HS-5 (cell line): ENCODE measurements at regions not wholly inside any gene's neighbourhood (a gene's known extent, or its start where the extent isn't known, plus 50 kb on each side); places are given as distances from the start of the nearest gene placed in this dataset.

ENCODE experiments used
- DNase-seq: peaks from one replicate; pipeline ENCODE4 v3.0.0-alpha.2; 2012; ENCODE audit warnings: low read depth

DNA sequence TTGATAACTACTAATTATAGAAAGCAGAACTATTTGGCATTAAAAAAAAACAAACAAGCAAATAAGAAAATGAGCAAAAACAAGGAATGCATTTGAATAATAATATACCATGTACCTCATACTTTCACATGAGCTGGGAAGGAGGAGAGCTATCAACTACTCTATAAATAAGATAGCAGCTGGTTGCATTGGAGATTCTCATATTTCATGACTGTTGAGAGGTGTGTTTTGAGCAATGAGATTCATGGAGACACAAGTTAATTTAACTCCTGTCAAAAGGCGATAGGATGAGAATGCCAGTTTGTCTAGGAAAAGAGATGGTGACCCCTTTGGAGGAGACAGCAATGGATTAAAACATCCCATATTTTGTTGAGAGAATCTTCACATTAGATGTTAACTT, 348.8 kb upstream of the SPTLC3 start:
- no peak for DNase-seq

DNA sequence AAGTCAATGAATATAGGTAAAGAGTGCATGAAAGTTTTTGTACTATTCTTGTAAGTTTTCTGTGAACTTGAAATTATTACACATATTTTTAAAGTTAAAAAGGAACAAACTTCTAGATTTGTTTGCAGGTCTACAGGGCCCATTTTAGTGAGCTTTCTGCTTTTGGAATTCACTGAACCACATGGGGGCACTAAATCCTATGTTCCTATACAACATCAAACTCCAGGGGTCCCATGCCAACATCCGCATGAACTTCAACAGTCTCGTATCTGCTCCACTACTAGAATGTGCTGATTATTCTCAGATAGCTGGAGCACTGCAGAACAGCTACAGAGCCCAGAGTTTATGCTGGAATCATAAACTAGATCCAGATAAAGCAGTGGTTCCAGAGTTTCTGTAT, 347.9 kb upstream of the SPTLC3 start:
- DNase-seq = no peak

DNA sequence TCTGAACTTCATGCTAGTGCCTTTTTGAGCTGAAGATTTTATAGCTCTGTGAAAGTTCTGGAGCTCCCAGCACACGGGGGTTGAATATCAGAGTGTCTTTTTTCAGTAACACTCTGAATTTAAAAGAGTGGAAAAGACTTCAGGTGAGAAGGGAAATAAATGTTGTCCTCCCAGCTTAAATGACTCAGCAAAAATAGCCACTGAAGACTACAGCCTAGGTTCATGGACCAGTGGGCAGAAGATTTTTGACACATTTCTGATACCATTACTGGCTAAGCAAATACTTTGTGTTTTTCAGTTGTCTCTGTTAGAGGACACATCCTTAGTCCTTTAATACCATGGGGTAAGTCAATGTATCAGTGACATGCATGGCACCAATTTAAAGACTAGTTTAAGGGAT, 338.5 kb upstream of the SPTLC3 start:
- DNase-seq = no peak

DNA sequence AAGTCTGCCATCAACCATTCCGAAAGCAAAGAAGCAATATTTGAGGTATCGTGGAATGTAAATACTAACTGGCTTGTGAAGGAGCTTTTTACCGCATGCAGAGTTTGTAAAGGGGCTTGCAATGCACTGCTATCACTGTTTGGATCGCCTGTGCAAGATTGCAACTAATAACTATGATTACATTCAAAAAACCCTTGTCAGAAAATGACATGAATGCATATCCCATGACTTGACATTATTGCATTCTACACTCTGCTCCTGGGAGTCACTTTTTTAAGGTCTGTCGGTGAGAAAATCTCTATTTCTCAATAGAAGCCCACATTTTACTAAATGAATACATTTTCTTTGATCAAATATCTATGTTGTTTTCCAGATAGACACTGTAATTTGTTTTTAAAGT, 335.4 kb upstream of the SPTLC3 start:
- DNase-seq = no peak

DNA sequence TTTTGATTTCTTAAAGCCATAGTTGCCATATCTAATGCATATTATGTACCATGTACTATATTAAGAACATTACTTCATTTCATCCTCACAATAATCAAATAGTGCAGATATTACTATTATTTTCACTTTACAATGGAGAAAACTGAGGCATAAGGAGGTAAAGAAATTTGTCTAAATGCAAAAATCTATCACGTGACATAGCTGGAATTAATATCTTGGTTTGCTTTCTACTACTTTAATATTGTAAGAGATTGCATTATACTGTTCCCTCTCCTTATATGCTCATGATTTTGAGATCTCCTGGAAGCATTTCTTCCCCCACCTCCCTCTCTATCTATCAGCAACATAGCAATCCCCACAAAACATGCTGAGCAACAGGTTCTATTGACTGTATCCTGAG, 330.8 kb upstream of the SPTLC3 start:
- DNase-seq = no peak

DNA sequence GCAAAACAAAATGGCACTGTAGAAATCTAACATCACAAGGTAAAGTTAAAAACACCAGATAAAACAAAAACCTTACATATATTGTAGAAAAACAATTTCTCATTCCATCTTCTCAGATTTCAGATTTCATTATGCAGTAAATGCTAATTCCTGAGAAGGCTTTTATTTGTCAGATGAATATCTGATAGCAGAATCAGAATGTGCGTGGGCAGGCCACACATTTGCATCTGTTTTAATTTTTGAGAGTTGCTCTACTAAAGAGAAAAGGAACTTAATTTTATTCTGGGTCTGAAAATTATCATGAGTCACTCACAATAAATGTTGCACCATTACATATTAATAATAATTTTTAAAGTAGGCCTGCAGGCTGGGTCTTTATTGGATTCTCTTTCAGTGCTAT, 329.3 kb upstream of the SPTLC3 start:
- no peak for DNase-seq

DNA sequence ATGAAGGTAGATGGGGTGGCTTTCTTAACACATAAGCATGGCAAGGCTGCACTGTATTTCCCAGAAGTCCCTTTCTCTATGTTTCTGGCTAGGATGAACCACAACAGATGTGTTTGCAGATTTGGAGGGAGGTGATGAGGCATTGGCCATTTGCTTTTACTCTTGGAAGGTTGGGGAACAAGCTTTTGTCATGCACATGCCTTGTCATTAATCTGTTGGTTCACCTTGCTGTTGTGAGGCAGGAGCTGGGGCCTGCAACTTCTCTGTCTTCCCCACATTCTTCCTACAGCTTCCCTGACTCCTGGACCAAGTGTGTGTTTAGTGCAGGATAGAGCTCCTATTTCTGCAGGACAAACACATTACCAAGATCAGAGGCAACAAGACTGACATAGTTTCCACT, 326.2 kb upstream of the SPTLC3 start:
- no peak for DNase-seq

DNA sequence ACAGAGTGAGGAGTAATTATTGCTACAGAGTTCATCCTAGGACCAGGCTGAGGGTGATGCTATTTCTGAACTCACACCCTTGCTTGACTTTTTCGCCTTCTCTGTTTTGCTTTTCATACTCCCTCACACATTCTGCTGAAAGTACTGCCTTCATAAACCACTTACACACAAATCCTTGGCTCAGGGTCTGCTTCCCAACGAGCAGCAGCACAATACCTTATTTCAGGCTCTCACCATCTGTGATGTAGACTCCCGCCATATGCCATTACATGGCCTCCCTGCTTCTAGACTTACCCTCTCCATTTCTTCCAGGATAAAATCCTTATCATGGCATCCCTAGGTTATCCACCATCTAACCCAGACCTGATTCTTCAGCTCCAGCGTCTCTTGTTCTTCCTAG, 321.3 kb upstream of the SPTLC3 start:
- no peak for DNase-seq

DNA sequence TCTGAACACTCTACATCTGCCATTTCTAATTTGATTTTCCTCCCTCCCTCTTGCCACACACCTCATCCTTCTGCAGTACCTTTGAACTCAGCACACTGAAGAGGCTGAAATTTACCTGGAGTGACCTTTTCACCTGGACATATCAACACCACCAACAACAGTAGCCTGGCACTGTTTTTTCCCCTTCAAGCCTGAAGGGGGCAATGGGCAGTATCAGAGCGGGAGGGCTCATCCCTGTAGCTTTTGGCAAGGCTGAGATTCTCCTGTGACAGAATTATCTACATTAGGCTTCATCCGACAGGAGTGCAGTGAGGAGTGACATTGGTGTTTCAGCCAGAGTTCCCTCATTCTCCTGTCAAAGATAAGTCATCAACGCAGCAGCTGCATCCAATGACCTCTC, 312.8 kb upstream of the SPTLC3 start:
- no peak for DNase-seq

DNA sequence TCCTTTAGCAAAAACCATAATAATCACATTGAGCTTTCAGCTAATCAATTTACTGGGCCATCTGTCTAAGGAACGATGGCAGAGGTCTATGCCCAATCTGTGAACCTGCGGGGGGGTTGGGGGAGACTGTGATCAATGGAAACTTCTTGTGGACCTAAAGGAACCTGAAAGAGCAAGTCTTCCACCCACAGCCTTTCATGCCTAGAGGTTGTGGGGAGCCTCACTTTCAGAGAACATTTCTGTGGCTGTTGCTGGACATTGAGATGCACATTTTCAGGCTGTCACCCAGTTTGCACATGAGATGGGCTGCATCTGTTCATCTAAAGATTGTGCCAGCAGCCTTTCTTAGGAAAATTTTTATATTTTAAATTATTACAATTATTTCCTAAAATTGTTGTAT, 310.0 kb upstream of the SPTLC3 start:
- DNase-seq = no peak

DNA sequence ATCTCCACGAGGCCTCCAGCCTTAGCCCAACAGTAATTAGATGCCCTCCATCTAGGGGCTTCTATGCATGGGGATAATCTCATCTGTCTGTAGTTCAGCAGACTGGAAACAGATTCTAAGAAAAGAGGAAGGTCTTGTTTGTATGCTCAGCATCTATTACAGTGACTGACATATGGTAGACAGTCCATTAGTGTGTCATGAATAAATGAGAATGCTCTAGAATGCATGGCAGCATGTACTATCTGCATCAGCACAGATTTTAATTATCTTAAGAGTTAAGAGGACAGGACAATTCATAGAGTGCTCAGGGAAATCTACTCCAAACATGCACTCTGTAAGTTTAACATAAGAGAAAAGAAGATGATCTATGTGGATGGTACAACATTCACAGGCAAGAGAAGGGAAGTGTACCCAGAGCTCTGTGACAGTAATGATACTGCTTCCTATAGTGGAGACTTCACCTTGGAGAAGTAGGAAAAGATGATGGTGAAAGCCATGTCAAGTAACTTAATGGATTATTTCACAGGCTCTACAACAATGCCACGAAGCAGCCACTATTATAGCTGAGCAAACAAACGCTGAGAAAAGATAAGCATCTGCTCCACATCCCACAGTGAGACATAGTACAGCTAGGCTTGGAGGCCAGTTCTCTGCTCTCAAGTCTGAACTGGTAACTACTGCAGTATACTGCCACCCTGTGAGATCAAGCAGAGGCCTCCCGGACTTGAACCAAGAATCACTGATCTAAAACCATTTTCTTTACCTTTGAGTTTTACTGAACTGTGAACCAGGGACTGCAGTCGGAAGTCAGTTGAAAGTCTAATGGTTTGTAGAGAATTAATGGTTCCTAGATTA, 309.2 kb upstream of the SPTLC3 start:
- DNase-seq = no peak

DNA sequence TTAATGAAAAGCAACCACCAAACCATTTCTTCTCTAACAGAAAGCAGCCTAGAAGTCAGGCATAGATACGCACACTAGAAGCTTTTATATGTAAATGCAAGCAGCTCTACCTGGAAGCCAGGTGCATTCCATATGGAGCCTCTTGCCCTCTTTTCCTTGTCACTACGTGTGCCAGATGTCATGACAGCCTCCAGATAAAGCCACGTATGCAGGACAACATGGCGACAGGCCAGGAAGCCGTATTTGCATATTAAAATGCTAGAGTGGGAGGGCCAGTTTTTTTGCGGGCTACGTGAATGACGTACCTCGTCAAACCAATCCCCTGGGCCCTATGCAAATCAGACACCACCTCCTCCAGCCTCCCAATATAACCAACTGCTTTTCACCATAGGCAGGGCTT, 308.1 kb upstream of the SPTLC3 start:
- no peak for DNase-seq

DNA sequence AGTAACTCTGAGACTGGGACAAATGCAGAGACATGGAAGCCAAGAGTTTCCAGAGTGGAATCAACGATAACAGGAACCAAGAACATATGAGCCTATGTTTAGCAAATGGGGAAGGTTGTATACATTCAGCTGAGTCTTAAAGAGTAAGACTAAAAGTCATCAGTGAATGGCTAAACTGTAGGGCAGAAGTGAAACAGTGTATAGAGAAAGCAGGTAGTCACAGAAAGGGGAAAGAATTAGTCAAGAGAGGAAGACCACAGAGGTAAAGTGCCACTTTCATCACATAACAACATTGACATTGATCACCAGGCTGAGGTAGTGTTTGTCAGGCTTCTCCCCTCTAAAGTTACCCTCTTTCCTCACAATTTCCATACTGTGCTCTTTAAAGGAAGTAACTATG, 306.5 kb upstream of the SPTLC3 start:
- DNase-seq = no peak

DNA sequence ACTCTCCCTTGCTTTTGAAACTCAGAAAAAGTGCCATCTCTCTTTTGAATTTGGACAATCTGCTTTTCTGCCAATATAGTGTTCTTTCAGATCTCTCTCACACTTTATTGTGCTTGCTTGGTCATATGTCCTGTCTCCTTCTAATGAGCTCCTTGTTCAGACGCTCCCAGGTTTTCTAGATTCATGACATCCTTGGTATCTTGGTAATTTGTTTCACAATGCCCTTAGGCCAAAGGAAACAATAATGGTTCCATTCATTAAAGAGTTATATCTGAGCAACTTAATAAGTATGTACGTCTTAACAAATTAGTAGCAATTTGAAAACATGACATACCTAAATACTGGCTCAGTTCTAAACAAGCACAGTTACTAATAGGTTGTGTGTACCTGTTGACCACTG, 293.4 kb upstream of the SPTLC3 start:
- DNase-seq = no peak

DNA sequence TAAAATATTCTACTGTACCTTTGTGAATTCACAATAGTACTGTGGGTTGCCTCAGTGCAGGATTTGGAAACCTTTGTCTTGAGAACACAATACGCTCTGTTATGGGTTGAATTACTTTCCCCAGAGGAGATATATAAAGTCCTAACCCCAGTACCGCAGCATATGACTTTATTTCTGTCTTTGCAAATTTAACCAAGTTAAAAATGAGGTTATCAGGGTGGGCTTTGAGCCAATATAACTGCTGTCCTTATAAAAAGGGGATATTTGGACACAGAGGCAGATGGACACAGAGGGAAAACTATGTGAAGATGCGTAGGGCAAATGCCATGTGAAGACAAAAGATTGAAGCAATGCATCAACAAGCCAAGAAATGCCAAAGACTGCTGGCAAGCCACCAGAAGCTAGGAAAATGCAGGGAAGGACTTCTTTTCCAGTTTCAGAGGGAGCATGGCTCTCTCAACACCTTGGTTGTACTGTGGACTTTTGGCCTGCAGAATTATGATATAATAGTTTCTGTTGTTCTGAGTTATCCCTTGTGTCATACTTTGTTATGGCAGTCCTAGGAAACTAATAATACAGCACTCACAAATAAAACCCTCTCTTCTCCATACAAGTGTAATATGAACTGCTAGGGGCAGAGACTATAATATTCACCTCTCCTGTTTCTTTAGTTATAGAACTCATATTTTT, 292.6 kb upstream of the SPTLC3 start:
- DNase-seq = no peak

DNA sequence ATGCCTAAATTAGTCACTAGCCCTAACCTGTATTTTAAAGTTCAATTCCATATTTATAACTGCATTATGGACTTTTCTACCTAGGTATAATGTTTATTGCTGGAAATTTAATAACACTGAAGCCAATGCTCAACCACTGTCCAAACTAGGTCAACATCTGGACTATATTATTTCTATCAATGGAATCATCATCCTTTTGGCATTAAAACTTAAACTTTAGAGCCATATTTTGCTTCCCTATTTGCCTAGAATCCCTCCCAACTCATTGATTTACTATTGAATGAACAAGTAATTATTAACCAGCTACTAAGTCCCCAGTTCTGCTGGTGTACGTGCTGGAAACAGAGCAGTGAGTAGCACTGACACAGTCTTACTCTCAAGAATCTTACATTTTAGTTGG, 291.7 kb upstream of the SPTLC3 start:
- DNase-seq = no peak

DNA sequence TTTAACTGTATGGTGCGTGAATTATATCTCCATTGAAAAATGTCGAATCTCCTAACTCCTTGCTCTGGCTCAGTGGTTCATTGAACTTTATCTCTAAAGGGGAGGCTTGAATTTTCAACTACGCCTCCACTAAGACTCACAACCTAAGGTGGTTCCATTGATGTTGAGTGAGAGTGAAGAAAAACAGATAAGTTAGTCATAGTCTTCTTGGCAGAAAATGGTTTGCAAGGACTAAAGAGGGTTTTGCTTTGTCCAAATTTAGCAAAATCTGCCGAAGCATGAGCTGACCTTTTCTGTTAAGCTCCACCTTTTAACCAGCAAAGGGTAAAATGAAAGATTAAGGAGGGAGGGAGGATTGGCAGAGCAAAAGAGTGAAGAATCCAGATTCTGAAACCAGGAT, 290.2 kb upstream of the SPTLC3 start:
- no peak for DNase-seq

DNA sequence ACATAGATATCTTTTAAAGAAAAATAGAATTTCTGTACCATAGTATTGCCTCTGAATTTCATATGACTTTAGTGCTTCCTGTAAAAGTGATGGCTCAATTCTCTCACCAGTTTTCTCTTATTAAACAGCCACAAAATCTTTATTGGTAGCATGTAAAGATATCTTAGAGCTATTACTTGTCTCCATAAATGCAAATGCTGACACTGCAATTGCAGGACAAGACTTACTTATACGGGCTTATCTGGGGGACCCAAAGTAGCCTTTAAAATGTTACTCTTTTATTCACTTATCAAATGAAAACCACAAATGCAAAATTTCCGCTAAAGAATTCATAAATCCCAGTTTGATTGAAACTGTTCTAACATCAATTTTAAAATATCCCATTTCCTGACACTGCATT, 287.1 kb upstream of the SPTLC3 start:
- DNase-seq = no peak

DNA sequence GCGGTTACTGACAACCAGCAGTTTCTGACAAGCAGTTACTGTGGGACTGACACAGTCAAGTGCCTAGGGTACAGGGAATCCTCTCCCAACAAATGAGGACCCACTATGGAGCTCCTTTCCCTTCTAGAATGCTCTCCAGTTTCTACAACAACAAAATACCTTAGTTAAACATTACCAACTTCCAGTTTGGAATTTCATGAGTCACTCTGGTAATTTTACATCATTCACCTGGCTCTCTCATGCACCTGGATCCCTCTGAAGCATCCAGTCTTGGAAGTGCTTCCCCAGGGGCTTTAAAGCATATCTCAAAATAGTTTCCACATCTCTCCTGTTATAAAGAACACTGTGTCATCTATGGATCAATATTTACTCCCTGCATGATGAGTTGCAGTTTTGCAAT, 286.7 kb upstream of the SPTLC3 start:
- DNase-seq = no peak

DNA sequence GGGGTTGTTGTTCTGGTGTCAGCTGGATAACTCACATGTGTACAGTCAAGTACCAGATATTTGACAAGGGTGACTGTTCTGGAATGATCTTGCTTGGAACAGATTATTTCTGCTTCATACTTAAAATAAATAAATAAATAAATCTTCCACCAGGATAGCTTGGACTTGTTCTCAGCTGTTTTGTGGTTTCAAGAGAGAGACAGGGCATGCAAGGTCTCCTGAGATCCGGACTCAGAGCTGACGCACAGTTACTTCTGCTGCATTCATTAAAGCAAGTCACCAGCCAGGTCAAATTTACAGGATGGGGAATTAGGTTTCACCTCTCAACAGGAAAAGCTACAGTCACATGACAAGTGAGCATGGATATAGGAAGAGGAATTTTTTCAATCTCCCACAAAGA, 285.0 kb upstream of the SPTLC3 start:
- DNase-seq = no peak

DNA sequence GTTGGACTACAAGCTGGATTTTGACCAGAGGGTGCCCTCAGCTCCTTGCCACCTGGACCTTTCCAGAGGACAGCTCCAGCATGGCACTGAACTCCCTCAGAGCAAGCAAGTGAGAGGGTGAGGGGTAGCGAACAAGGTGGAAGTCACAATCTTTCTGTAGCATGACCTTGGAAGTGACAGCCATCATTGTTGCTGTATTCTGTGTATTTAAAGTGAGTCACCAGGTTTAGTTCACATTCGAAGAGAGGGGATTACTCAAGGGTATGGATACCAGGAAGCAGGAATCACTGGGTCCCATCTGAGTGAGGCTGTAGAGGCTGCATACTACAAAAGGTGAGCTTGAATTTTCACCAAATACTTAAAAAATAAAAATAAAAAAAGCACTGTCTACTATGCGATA, 280.0 kb upstream of the SPTLC3 start:
- DNase-seq = no peak

DNA sequence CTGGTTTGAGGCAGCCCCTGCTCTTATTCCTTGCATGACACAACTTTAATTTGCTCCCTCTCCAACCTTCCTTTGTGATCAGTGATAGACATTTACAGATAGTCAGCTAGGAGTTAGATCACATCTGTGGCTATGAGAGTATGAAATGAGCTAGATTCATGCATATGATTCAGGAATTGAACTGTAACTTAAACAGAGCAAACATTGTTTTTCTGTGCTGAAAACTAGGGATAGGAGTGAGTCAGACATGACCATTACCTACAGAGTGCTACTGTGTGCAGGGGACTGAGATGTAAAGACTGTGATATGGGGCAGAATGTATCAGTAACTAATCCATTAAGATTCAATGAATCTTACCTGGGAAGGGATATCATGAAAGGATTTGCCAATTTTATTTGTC, 279.4 kb upstream of the SPTLC3 start:
- no peak for DNase-seq

DNA sequence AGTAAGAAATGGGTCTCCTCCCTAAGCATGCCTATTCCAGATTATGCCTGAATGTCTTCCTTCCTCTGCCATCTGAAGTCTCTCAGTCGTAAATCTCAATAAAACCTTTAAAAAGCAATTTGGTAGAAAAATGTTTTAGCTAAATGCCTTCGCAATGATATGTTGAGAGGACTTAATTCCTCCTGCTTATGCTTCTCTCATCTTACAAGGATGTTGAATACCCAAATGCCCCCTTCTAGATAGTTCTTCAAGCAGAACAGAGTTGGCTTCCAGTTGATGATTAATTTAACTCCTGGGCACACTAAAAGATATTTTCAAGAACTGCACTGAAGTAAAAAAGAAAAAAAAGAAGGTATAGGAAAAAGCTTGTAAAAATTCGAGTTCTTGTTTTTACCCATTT, 275.0 kb upstream of the SPTLC3 start:
- no peak for DNase-seq

DNA sequence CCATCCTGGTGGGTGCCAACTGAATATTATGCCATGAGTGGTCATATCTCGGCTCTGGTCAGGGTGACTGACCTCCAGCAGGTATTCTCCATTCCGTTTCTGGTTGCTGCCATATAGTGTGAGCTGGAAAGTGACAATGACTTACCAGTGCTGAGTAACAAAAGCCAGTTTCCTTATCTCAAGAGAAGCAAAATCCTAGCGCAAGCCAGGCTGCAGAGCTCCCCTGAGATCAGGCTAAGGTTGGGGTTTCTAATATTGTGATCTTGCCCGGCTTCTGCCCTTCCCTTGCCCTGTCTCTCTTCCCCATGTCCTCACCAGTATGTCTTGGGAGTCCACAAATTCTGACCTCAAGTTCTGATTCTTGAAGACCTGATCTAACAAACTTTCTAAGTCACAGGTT, 271.3 kb upstream of the SPTLC3 start:
- no peak for DNase-seq
